ENCODE measurements at regions not wholly inside any gene's neighbourhood (a gene's known extent, or its start where the extent isn't known, plus 50 kb on each side); places are given as distances from the start of the nearest gene placed in this dataset.

DNA sequence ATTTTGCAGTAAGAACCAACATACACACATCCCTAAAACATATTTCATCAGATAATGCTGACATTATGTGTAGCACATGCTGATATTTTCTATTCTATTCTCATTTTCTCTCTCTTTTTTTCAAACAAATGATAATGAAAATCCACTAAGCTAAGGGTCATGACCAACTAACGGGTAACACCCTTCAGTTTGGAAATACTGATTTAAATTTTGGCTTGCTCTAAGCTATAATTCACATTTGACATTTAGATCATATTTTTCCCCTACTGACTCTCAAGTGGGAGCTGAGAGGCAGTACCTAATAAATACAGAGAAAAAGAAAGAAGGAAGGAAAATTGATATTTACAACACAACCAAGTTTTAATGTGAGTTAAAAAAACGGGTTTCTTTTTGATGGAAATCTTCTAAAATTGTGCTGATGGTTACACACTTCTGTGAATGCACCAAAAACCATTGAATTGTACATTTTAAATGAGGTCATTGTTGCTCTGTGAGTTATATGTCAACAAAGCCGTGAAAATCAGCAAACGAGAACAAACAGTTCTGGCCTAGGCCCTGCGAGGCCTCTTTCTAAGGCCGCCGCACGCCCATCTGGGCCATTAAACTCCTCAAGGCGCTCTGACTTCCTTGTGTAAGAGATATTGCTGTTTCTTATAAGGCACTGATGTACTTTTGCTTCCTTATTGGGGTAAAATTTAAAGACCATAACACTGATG lies 124.2 kb downstream of the GALR1 start:
- TF ChIP-seq, protein P1, sequence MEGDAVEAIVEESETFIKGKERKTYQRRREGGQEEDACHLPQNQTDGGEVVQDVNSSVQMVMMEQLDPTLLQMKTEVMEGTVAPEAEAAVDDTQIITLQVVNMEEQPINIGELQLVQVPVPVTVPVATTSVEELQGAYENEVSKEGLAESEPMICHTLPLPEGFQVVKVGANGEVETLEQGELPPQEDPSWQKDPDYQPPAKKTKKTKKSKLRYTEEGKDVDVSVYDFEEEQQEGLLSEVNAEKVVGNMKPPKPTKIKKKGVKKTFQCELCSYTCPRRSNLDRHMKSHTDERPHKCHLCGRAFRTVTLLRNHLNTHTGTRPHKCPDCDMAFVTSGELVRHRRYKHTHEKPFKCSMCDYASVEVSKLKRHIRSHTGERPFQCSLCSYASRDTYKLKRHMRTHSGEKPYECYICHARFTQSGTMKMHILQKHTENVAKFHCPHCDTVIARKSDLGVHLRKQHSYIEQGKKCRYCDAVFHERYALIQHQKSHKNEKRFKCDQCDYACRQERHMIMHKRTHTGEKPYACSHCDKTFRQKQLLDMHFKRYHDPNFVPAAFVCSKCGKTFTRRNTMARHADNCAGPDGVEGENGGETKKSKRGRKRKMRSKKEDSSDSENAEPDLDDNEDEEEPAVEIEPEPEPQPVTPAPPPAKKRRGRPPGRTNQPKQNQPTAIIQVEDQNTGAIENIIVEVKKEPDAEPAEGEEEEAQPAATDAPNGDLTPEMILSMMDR (conservative IDR thresholded peaks at IDR 0.05; ENCODE audit: low read depth, low read length): no peak
- TF ChIP-seq EZH2 (IDR thresholded peaks at IDR 0.05; ENCODE audit: borderline replicate concordance, low read depth, low read length, poor library complexity, severe bottlenecking): no peak
